HCT116 (cell line): ENCODE measurements at regions not wholly inside any gene's neighbourhood (a gene's known extent, or its start where the extent isn't known, plus 50 kb on each side); places are given as distances from the start of the nearest gene placed in this dataset.

Experiments used
- ATAC-seq: fragments of 200-7000 bp; cut with Tn5 transposase; 2 replicates; pipeline ENCODE4 v1.9.1; 2020; ENCODE audit warnings: mild to moderate bottlenecking, moderate library complexity
- BruUV-seq: library from RNA; stranded (reverse); fragments of 400-500 nt; replicated peaks from 2 replicates; lab custom pipeline; 2021; lab: Mats Ljungman, UMichigan
- CTCF ChIA-PET: fragments of 300-600 bp; sonication (Branson Sonifier 250); formaldehyde crosslinking; loops from one replicate; lab custom pipeline; 2021; ENCODE audit warnings: antibody characterized with exemption; lab: Charles Lee
- POLR2A ChIA-PET: fragments of 300-600, 350-600 bp; sonication (Branson Sonifier 250); formaldehyde crosslinking; loops from one replicate; lab custom pipeline; 2021; ENCODE audit warnings: antibody characterized with exemption; lab: Charles Lee
- RAD21 ChIA-PET, 2 experiments: fragments of 300-600 bp; sonication (Branson Sonifier 250); formaldehyde crosslinking; loops; one replicate each; lab custom pipeline; 2023; ENCODE audit warnings: low total read pairs in 2 of 2; ENCODE audit not compliant: uncharacterized antibody in 2 of 2, unreplicated experiment in 2 of 2, low non-redundant PET in 1 of 2; lab: Charles Lee
- DNase-seq: peaks from one replicate; pipeline ENCODE4 v3.0.0-alpha.2; 2010; ENCODE audit warnings: low read depth, low spot score
- H2AFZ ChIP-seq: fragments of 200-600 bp; shearing (Covaris generic), sonication (generic); 2 replicates; pipeline ENCODE4 v1.6.1; 2017; ENCODE audit warnings: low read depth, mixed run types, mixed read lengths, antibody characterized with exemption, low read length; ENCODE audit not compliant: poor library complexity, severe bottlenecking
- H3K27ac ChIP-seq: 2 replicates; pipeline ENCODE4 v1.5.1; 2012; ENCODE audit warnings: low read depth, low read length
- H3K27me3 ChIP-seq: fragments of 200-600 bp; sonication (generic); 2 replicates; pipeline ENCODE4 v1.6.1; 2016; ENCODE audit warnings: mixed run types, low read length, mixed read lengths; ENCODE audit not compliant: insufficient read depth
- H3K36me3 ChIP-seq, 2 experiments: fragments of 200-500 bp in 1 of 2; fragments of 200-600 bp in 1 of 2; sonication (Bioruptor generic) in 1 of 2; sonication (generic) in 1 of 2; 2 replicates each; pipeline versions ENCODE4 v1.5.1 to v1.6.1; 2014 to 2016; ENCODE audit warnings: low read length in 2 of 2, inconsistent platforms in 1 of 2, mixed read lengths in 1 of 2, mixed run types in 1 of 2; ENCODE audit not compliant: insufficient read depth in 2 of 2, control insufficient read depth in 1 of 2
- H3K4me1 ChIP-seq, 2 experiments: fragments of 200-600 bp in 1 of 2; sonication (generic) in 1 of 2; 2 replicates each; pipeline versions ENCODE4 v1.5.1 to v1.6.1; 2012 to 2017; ENCODE audit warnings: low read length in 2 of 2, inconsistent platforms in 1 of 2, mild to moderate bottlenecking in 1 of 2, mixed read lengths in 1 of 2, mixed run types in 1 of 2, moderate library complexity in 1 of 2; ENCODE audit not compliant: insufficient read depth in 2 of 2, control insufficient read depth in 1 of 2
- H3K4me2 ChIP-seq: fragments of 200-600 bp; sonication (generic); 2 replicates; pipeline ENCODE4 v1.6.1; 2017; ENCODE audit warnings: mixed run types, low read length, mixed read lengths
- H3K4me3 ChIP-seq, 2 experiments: fragments of 200-600 bp in 1 of 2; sonication (generic) in 1 of 2; replicated peaks in 1 of 2; 2 replicates each; pipeline ENCODE4 v1.5.1; 2011 to 2016; ENCODE audit warnings: low read length in 2 of 2, control low read depth in 1 of 2, low read depth in 1 of 2, mild to moderate bottlenecking in 1 of 2, mixed read lengths in 1 of 2, mixed run types in 1 of 2
- H3K79me2 ChIP-seq: fragments of 200-600 bp; sonication (generic); 2 replicates; pipeline ENCODE4 v1.6.1; 2017; ENCODE audit warnings: mild to moderate bottlenecking, mixed run types, low read length, moderate library complexity, mixed read lengths; ENCODE audit not compliant: insufficient read depth
- H3K9ac ChIP-seq: fragments of 200-600 bp; sonication (generic); 2 replicates; pipeline ENCODE4 v1.6.1; 2016; ENCODE audit warnings: low read length, mixed read lengths
- H3K9me2 ChIP-seq: fragments of 200-600 bp; sonication (generic), shearing (Covaris generic); 2 replicates; pipeline ENCODE4 v1.6.1; 2017; ENCODE audit warnings: mixed run types, mild to moderate bottlenecking, moderate library complexity; ENCODE audit not compliant: insufficient read depth
- H3K9me3 ChIP-seq, 2 experiments: fragments of 200-500 bp in 1 of 2; fragments of 200-600 bp in 1 of 2; sonication (Bioruptor generic) in 1 of 2; sonication (generic) in 1 of 2; 2 replicates each; pipeline ENCODE4 v1.6.1; 2014 to 2017; ENCODE audit warnings: low read length in 2 of 2, mixed read lengths in 2 of 2, inconsistent platforms in 1 of 2, low read depth in 1 of 2, mild to moderate bottlenecking in 1 of 2, mixed run types in 1 of 2, moderate library complexity in 1 of 2; ENCODE audit not compliant: control insufficient read depth in 1 of 2, insufficient read depth in 1 of 2
- H4K20me1 ChIP-seq: fragments of 200-600 bp; sonication (generic), shearing (Covaris generic); 2 replicates; pipeline ENCODE4 v1.6.1; 2017; ENCODE audit warnings: mixed run types, mild to moderate bottlenecking, moderate library complexity; ENCODE audit not compliant: insufficient read depth
- CBX3 ChIP-seq: IDR thresholded peaks from 2 replicates; pipeline ENCODE4 v1.6.1; 2012; ENCODE audit warnings: low read depth
- CEBPB ChIP-seq: IDR thresholded peaks from 2 replicates; pipeline ENCODE4 v1.6.1; 2012; ENCODE audit warnings: low read depth
- EGR1 ChIP-seq: IDR thresholded peaks from 2 replicates; pipeline ENCODE4 v1.6.1; 2012; ENCODE audit warnings: low read depth
- ELF1 ChIP-seq: IDR thresholded peaks from 2 replicates; pipeline ENCODE4 v1.6.1; 2012; ENCODE audit warnings: low read depth, borderline replicate concordance
- EZH2phosphoT487 ChIP-seq: fragments of 200-600 bp; IDR thresholded peaks from 2 replicates; pipeline ENCODE4 v1.6.1; 2018; ENCODE audit warnings: antibody characterized with exemption, borderline replicate concordance
- FOSL1 ChIP-seq: IDR thresholded peaks from 2 replicates; pipeline ENCODE4 v1.6.1; 2012; ENCODE audit warnings: low read depth
- intact Hi-C: fragments of 100-400 bp; cut with micrococcal nuclease; formaldehyde crosslinking; loops from 2 replicates; pipeline ENCODE4 v1.10.0; 2022
- TF ChIP-seq, protein P1 (sequence below), 3 experiments: fragments of 200-600 bp in 1 of 3; sonication (generic) in 1 of 3; IDR thresholded peaks in 2 of 3; conservative IDR thresholded peaks in 1 of 3; 2 replicates each; pipeline ENCODE4 v1.5.1; 2012 to 2017; ENCODE audit warnings: low read depth in 2 of 3, low read length in 2 of 3, antibody characterized with exemption in 1 of 3, borderline replicate concordance in 1 of 3, control low read depth in 1 of 3, mild to moderate bottlenecking in 1 of 3, mixed read lengths in 1 of 3, mixed run types in 1 of 3, moderate library complexity in 1 of 3; ENCODE audit not compliant: insufficient read depth in 1 of 3
- TF ChIP-seq, protein P2 (sequence below): IDR thresholded peaks from 2 replicates; pipeline ENCODE4 v1.6.1; 2012
- TF ChIP-seq, protein P3 (sequence below): IDR thresholded peaks from 2 replicates; pipeline ENCODE4 v1.6.1; 2012; ENCODE audit warnings: low read depth
- TF ChIP-seq, protein P4 (sequence below): IDR thresholded peaks from 2 replicates; pipeline ENCODE4 v1.6.1; 2012

DNA sequence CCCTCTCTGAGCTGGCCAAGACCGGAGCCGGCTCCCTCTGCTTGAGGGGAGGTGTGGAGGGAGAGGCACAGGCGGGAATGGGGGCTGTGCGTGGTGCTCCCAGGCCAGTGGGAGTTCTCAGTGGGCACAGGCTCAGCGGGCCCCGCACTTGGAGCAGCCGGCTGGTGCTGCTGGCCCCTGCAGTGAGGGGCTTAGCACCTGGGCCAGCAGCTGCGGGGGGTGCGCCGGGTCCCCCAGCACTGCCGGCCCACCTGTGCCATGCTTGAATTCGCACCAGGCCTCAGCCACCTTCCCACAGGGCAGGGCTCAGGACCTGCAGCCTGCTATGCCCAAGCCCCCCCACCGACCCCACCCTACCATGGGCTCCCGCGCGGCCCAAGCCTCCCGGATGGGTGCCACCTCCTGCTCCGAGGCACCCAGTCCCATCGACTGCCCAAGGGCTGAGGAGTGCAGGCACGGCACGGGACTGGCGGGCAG is 602.5 kb downstream of the KCTD8 start:
- POLR2A ChIA-PET = no interaction called here
- TF ChIP-seq FOSL1 = no peak
- TF ChIP-seq, protein P1, sequence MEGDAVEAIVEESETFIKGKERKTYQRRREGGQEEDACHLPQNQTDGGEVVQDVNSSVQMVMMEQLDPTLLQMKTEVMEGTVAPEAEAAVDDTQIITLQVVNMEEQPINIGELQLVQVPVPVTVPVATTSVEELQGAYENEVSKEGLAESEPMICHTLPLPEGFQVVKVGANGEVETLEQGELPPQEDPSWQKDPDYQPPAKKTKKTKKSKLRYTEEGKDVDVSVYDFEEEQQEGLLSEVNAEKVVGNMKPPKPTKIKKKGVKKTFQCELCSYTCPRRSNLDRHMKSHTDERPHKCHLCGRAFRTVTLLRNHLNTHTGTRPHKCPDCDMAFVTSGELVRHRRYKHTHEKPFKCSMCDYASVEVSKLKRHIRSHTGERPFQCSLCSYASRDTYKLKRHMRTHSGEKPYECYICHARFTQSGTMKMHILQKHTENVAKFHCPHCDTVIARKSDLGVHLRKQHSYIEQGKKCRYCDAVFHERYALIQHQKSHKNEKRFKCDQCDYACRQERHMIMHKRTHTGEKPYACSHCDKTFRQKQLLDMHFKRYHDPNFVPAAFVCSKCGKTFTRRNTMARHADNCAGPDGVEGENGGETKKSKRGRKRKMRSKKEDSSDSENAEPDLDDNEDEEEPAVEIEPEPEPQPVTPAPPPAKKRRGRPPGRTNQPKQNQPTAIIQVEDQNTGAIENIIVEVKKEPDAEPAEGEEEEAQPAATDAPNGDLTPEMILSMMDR (IDR thresholded peaks at IDR 0.05 in 2 of 3, conservative IDR thresholded peaks at IDR 0.05 in 1 of 3; ENCODE audit: borderline replicate concordance in 1 of 3, insufficient read depth in 1 of 3, low read depth in 2 of 3, low read length in 2 of 3) = no peak

DNA sequence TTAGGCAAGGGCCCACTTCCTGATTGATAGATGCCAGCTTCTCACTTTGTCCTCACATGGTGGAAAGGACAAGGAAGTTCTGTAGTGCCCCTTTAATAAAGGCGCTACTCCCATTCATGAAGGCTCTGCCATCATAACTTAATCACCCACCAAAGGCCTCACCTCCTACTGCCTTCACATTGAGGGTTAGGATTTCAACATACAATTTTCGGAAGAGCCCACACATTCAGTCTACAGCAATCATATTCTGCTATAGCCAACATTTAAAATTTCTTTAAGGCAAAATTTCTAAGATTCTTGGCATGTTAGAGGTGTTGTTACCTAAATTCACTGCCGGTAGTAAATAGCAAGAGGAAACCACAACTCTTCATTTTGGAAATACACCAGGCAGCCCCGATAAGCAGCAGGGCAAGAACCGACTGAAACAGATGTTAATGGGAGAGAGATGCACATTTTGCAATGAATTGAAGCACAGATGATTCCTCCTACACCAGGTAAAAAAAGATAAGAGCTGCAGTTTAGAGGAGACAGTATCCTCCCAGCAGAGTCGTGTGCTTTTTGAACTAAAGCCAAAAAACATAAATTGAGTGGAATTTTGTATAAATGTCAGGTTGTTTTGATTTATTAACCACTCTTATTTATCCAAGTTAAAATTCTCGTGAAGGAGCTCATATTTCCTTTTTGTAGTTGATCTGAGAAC is 594.9 kb downstream of the KCTD8 start:
- ChIA-PET RAD21 (no interaction called here), CTCF (no interaction called here), POLR2A (no interaction called here)
- peaks cover 4 to 27% of the 10 kb centered on the region in 2 experiments; a peak in 2 of 4 replicates for H3K9me3 ChIP-seq
- DNase-seq = no peak
- intact Hi-C loops = no loop called here
- H3K36me3 ChIP-seq = no peaks in the 10 kb centered on the region
- H3K4me2 ChIP-seq = no peak overlapping the region
- no peak overlapping the region for H3K4me3 ChIP-seq
- H3K27me3 ChIP-seq = no peaks in the 10 kb centered on the region
- no peak overlapping the region for H2AFZ ChIP-seq
- no peaks in the 10 kb centered on the region for H3K9me2 ChIP-seq
- H3K79me2 ChIP-seq = no peaks in the 10 kb centered on the region
- no peaks in the 10 kb centered on the region for H4K20me1 ChIP-seq
- no peak for ATAC-seq
- H3K9ac ChIP-seq = no peak overlapping the region
- H3K4me1 ChIP-seq = no peaks in the 10 kb centered on the region
- no peak overlapping the region for H3K27ac ChIP-seq
- no TSS peak for BruUV-seq
- TF ChIP-seq, protein P2, sequence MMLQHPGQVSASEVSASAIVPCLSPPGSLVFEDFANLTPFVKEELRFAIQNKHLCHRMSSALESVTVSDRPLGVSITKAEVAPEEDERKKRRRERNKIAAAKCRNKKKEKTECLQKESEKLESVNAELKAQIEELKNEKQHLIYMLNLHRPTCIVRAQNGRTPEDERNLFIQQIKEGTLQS = no peak
- TF ChIP-seq, protein P3, sequence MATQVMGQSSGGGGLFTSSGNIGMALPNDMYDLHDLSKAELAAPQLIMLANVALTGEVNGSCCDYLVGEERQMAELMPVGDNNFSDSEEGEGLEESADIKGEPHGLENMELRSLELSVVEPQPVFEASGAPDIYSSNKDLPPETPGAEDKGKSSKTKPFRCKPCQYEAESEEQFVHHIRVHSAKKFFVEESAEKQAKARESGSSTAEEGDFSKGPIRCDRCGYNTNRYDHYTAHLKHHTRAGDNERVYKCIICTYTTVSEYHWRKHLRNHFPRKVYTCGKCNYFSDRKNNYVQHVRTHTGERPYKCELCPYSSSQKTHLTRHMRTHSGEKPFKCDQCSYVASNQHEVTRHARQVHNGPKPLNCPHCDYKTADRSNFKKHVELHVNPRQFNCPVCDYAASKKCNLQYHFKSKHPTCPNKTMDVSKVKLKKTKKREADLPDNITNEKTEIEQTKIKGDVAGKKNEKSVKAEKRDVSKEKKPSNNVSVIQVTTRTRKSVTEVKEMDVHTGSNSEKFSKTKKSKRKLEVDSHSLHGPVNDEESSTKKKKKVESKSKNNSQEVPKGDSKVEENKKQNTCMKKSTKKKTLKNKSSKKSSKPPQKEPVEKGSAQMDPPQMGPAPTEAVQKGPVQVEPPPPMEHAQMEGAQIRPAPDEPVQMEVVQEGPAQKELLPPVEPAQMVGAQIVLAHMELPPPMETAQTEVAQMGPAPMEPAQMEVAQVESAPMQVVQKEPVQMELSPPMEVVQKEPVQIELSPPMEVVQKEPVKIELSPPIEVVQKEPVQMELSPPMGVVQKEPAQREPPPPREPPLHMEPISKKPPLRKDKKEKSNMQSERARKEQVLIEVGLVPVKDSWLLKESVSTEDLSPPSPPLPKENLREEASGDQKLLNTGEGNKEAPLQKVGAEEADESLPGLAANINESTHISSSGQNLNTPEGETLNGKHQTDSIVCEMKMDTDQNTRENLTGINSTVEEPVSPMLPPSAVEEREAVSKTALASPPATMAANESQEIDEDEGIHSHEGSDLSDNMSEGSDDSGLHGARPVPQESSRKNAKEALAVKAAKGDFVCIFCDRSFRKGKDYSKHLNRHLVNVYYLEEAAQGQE = no peak
- TF ChIP-seq ELF1 (no peak), CBX3 (no peak), EGR1 (no peak), CEBPB (no peak), EZH2phosphoT487 (no peak)
- TF ChIP-seq, protein P1 (IDR thresholded peaks at IDR 0.05 in 2 of 3, conservative IDR thresholded peaks at IDR 0.05 in 1 of 3; ENCODE audit: borderline replicate concordance in 1 of 3, insufficient read depth in 1 of 3, low read depth in 2 of 3, low read length in 2 of 3) = no peak
- TF ChIP-seq, protein P4, sequence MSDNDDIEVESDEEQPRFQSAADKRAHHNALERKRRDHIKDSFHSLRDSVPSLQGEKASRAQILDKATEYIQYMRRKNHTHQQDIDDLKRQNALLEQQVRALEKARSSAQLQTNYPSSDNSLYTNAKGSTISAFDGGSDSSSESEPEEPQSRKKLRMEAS = no peak

More for the DNA sequence above, 602.5 kb downstream of the KCTD8 start:
- DNase-seq (no peak), ATAC-seq (no peak)
- no peak overlapping the region for H3K4me2 ChIP-seq
- H3K27me3 ChIP-seq = no peaks in the 10 kb centered on the region
- ChIA-PET RAD21 (no interaction called here), CTCF (no interaction called here)
- intact Hi-C loops = no loop called here
- no peaks in the 10 kb centered on the region for H3K79me2 ChIP-seq
- H3K9ac ChIP-seq = no peak overlapping the region
- H3K9me2 ChIP-seq = no peaks in the 10 kb centered on the region
- H3K4me1 ChIP-seq = no peaks in the 10 kb centered on the region
- H3K27ac ChIP-seq = no peak overlapping the region
- no peak overlapping the region for H3K4me3 ChIP-seq
- BruUV-seq = no TSS peak
- no peaks in the 10 kb centered on the region for H4K20me1 ChIP-seq
- H3K36me3 ChIP-seq = no peaks in the 10 kb centered on the region
- H2AFZ ChIP-seq = no peak overlapping the region
- H3K9me3 ChIP-seq = peaks cover 0 to 27% of the 10 kb centered on the region in 2 experiments; a peak in 2 of 4 replicates
